Activated naive CD8-positive, alpha-beta T cell treated with anti-CD3 and anti-CD28 coated beads, Interleukin-2, amount 10 ng/mL, durations not matched to agents 7 days and 5 days (primary cell): ENCODE measurements at regions not wholly inside any gene's neighbourhood (a gene's known extent, or its start where the extent isn't known, plus 50 kb on each side); places are given as distances from the start of the nearest gene placed in this dataset.

Source experiments
- ATAC-seq: fragments of 150-1000 bp; cut with Tn5 transposase; one replicate; pipeline ENCODE4 v1.10.0; 2021; ENCODE audit warnings: low read depth, moderate library complexity
- POLR2A ChIA-PET: fragments of 350-600 bp; sonication (Branson Sonifier 250); formaldehyde crosslinking; loops from one replicate; lab custom pipeline; 2021; ENCODE audit warnings: antibody characterized with exemption; lab: Charles Lee
- DNase-seq: peaks from one replicate; pipeline ENCODE4 v3.0.0; 2021
- H3K27ac Mint-ChIP-seq: one replicate; pipeline ENCODE4 v1.8.0; 2022; ENCODE audit warnings: mild to moderate bottlenecking, mixed read lengths
- H3K27me3 Mint-ChIP-seq: one replicate; pipeline ENCODE4 v1.8.0; 2022; ENCODE audit warnings: mild to moderate bottlenecking, moderate library complexity, mixed read lengths
- H3K36me3 Mint-ChIP-seq: one replicate; pipeline ENCODE4 v1.8.0; 2021; ENCODE audit warnings: mild to moderate bottlenecking, mixed read lengths
- H3K4me1 Mint-ChIP-seq: one replicate; pipeline ENCODE4 v1.8.0; 2021; ENCODE audit warnings: mixed read lengths
- H3K4me3 Mint-ChIP-seq: one replicate; pipeline ENCODE4 v1.8.0; 2022; ENCODE audit warnings: mild to moderate bottlenecking, moderate library complexity, mixed read lengths
- H3K9me3 Mint-ChIP-seq: one replicate; pipeline ENCODE4 v1.8.0; 2021; ENCODE audit warnings: mixed read lengths

DNA sequence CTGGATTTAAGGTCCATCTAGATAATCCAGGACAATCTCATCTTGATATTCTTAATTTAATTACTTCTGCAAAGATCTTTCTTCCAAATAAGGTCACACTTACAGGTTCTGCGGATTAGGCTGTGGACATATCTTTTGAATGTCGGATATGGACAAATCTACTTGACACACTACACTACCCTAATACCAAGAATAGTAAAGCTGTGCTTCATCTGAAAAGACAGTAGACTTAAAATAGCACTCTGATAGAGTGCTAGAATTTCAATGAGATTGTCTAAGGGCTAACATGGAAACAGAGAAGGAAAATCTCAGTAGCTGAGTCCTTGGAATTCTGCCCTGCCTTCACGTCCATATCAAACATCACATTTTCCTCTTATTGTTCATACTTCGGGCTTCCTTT lies 1238.0 kb downstream of the EPHA7 start:
- H3K4me1 Mint-ChIP-seq = no peaks in the 10 kb centered on the region
- H3K4me3 Mint-ChIP-seq = no peak overlapping the region
- POLR2A ChIA-PET = no interaction called here
- no peak overlapping the region for H3K27ac Mint-ChIP-seq
- H3K9me3 Mint-ChIP-seq = no peaks in the 10 kb centered on the region
- H3K36me3 Mint-ChIP-seq = no peaks in the 10 kb centered on the region
- H3K27me3 Mint-ChIP-seq = no peaks in the 10 kb centered on the region
- ATAC-seq (no peak), DNase-seq (no peak)

DNA sequence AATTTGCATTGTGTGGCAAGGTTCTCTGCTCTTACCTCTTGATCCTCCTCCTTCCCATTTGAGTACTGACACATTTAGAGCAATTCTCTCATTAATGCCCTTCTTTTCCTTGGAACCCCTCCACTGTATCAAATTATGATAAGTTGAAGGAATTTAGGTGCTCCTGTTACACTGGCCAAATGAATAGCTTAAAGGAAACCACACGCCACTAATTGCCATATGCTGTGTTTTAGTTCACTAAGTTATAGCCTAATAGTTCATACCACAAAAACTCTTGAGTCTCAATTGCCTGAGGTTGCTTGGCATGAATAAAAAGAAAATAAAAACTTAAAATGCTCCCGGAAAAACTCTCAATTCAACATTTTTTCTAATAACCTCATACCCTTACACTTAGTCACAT lies 1239.3 kb downstream of the EPHA7 start:
- Mint-ChIP-seq H3K4me1 (no peaks in the 10 kb centered on the region), H3K27ac (no peak overlapping the region), H3K27me3 (no peaks in the 10 kb centered on the region), H3K4me3 (no peak overlapping the region), H3K36me3 (no peaks in the 10 kb centered on the region), H3K9me3 (no peaks in the 10 kb centered on the region)
- DNase-seq (no peak), ATAC-seq (no peak)
- POLR2A ChIA-PET = no interaction called here

DNA sequence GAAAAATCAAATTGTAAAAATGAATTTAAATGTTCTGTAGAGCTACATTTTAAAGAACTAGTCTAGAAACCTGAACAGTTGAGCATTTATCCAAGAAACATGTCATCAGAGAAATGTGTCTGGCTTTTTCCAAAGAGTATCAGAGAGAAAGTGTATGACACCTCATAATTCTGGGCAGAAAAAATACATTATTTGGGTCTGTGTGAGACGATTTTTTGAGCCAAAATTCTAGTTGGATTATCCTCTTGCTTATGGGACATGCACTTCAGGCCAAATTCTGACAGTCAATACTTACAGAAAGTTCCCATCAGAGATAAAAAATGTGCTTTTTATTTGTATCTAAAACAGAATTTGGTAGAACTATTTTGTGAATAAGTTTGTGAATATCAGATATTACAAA lies 1242.7 kb downstream of the EPHA7 start:
- H3K27ac Mint-ChIP-seq = no peak overlapping the region
- no peak overlapping the region for H3K4me3 Mint-ChIP-seq
- POLR2A ChIA-PET = no interaction called here
- no peaks in the 10 kb centered on the region for H3K36me3 Mint-ChIP-seq
- DNase-seq (no peak), ATAC-seq (no peak)
- H3K9me3 Mint-ChIP-seq = no peaks in the 10 kb centered on the region
- no peaks in the 10 kb centered on the region for H3K27me3 Mint-ChIP-seq
- H3K4me1 Mint-ChIP-seq = no peaks in the 10 kb centered on the region

DNA sequence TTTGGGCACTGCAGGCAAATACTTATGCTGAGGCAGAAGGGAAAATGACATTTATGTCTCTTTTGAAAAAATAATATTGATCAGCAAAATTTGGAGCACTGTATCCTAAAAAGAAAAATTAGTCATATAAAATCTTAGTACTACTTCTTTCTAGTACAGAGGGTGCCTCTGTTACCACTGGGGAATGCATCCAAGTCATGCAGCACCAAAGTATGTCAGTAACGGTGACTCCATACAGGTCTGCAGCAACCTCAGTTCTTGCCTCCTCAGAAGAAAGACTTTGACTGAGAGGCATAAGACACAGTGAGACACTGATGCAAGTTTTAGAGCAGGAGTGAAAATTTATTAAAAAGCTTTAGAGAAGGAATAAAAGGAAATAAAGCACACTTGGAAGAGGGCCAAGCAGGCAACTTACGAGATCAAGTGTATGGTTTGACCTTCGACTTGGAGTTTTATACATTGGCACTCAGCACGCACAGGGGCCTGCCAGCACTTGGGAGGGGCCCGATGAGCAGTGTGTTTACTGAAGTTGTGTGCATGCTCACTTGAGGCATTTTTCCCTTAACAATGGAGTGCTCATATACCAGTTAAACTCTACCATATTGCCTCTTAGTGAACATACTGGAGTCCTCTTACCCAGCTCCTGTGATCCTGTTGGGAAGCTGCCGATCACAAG lies 1244.8 kb downstream of the EPHA7 start:
- H3K4me3 Mint-ChIP-seq = no peak overlapping the region
- no peak overlapping the region for H3K27ac Mint-ChIP-seq
- ATAC-seq (no peak), DNase-seq (no peak)
- POLR2A ChIA-PET = no interaction called here
- H3K36me3 Mint-ChIP-seq = no peaks in the 10 kb centered on the region
- H3K4me1 Mint-ChIP-seq = no peaks in the 10 kb centered on the region
- H3K9me3 Mint-ChIP-seq = peaks cover 2% of the 10 kb centered on the region
- no peaks in the 10 kb centered on the region for H3K27me3 Mint-ChIP-seq

DNA sequence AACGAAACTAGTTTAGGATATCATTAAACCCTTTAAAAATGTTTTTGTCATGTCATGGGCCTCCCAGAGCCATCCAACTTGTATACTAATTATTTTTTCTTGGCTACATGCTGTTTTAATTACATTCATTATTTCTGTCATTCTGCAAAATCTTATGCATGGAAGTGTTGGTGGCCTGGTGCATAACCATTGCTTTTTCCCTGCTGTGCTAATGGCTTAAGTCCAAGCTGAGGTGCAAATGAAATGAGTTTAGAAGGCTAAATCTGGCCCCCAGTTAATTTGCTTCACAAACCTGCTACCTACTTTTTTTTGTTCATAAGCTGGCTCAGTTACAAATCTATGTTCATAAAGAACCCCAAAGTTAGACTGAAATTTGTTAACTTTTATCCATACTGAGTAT lies 1249.9 kb downstream of the EPHA7 start:
- H3K4me3 Mint-ChIP-seq = no peak overlapping the region
- POLR2A ChIA-PET = no interaction called here
- H3K27ac Mint-ChIP-seq = no peak overlapping the region
- H3K9me3 Mint-ChIP-seq = peaks cover 2% of the 10 kb centered on the region
- no peak for ATAC-seq
- no peaks in the 10 kb centered on the region for H3K4me1 Mint-ChIP-seq
- H3K27me3 Mint-ChIP-seq = no peaks in the 10 kb centered on the region
- DNase-seq = no peak
- no peaks in the 10 kb centered on the region for H3K36me3 Mint-ChIP-seq

GRCh38 chr6:92166666-92167065 lies 1252.7 kb downstream of the EPHA7 start:
- no peaks in the 10 kb centered on the region for H3K27me3 Mint-ChIP-seq
- no peak overlapping the region for H3K27ac Mint-ChIP-seq
- no peak overlapping the region for H3K4me3 Mint-ChIP-seq
- peaks cover 2% of the 10 kb centered on the region for H3K9me3 Mint-ChIP-seq
- no peaks in the 10 kb centered on the region for H3K36me3 Mint-ChIP-seq
- DNase-seq (no peak), ATAC-seq (no peak)
- POLR2A ChIA-PET = no interaction called here
- H3K4me1 Mint-ChIP-seq = no peaks in the 10 kb centered on the region

DNA sequence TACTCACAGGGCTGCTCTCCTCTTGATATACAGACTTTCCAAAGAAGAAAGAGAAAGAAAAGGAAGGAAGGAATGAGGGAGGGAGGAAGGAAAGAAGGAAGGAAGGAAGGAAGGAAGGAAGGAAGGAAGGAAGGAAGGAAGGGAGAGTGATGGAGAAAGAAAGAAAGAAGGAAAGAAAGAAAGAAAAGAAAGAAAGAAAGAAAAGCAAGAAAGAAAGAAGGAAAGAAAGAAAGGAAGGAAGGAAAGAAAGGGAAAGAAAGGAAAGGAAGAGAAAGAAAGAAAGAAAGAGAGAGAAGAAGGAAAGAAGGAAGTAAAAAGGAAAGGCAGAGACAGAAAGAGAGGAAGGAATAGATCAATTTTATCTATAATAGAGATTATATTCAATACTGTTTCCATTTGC lies 1257.4 kb downstream of the EPHA7 start:
- no peak overlapping the region for H3K4me3 Mint-ChIP-seq
- ATAC-seq = no peak

DNA sequence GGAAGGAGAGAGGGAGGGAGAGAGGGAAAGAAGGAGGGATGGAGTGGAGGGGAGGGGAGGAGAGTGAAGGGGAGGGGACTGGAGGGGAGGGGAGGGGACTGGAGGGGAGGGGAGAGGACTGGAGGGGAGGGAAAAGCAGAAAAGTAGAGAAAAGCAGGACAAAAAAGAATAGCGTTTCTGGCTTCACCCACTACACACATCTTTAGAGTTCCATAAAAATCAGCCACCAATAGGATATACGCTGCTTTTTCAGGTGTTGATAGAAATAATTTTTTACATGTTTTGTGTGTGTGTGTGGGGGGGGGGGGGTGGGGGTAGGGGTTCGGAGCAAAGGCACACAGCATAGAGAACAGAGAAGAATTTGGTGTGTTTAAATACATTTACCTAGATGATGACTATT lies 1259.1 kb downstream of the EPHA7 start:
- no peak overlapping the region for H3K27ac Mint-ChIP-seq
- H3K27me3 Mint-ChIP-seq = no peaks in the 10 kb centered on the region
- H3K4me3 Mint-ChIP-seq = no peak overlapping the region
- DNase-seq (no peak), ATAC-seq (no peak)
- H3K4me1 Mint-ChIP-seq = no peaks in the 10 kb centered on the region
- POLR2A ChIA-PET = no interaction called here
- H3K36me3 Mint-ChIP-seq = no peaks in the 10 kb centered on the region
- H3K9me3 Mint-ChIP-seq = peaks cover 3% of the 10 kb centered on the region

More for the DNA sequence above, 1257.4 kb downstream of the EPHA7 start:
- H3K27ac Mint-ChIP-seq = no peak overlapping the region
- POLR2A ChIA-PET = no interaction called here
- DNase-seq = no peak
- no peaks in the 10 kb centered on the region for H3K4me1 Mint-ChIP-seq
- H3K27me3 Mint-ChIP-seq = no peaks in the 10 kb centered on the region
- no peaks in the 10 kb centered on the region for H3K36me3 Mint-ChIP-seq
- H3K9me3 Mint-ChIP-seq = peaks cover 3% of the 10 kb centered on the region

DNA sequence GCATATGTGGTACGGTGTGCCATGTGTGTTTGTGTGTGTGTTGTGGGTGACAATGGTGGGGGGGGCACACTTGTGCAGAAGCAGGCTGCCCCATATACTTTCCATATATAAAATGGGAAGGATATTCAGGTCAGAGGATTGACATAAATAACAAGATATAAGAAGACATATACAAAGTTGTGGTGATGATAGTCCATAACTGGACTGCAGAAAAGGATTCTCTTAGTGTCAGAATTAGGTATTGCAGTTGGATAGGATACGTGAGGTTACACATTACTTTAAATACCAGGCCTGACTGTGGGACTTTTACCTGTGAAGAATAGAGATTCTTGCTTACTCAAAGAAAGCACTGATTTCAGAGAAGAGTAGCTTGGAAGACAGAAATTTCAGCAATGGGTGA lies 1260.3 kb downstream of the EPHA7 start:
- no peak for ATAC-seq
- Mint-ChIP-seq H3K27me3 (no peaks in the 10 kb centered on the region), H3K27ac (no peak overlapping the region), H3K4me3 (no peak overlapping the region), H3K4me1 (no peaks in the 10 kb centered on the region), H3K9me3 (peaks cover 3% of the 10 kb centered on the region), H3K36me3 (no peaks in the 10 kb centered on the region)
- no peak for DNase-seq
- POLR2A ChIA-PET = no interaction called here

GRCh38 chr6:92150553-92150952 lies 1268.8 kb downstream of the EPHA7 start:
- no peaks in the 10 kb centered on the region for H3K9me3 Mint-ChIP-seq
- no peaks in the 10 kb centered on the region for H3K4me1 Mint-ChIP-seq
- POLR2A ChIA-PET = no interaction called here
- no peaks in the 10 kb centered on the region for H3K27me3 Mint-ChIP-seq
- DNase-seq = no peak
- no peak overlapping the region for H3K27ac Mint-ChIP-seq
- no peak for ATAC-seq
- no peak overlapping the region for H3K4me3 Mint-ChIP-seq
- no peaks in the 10 kb centered on the region for H3K36me3 Mint-ChIP-seq

DNA sequence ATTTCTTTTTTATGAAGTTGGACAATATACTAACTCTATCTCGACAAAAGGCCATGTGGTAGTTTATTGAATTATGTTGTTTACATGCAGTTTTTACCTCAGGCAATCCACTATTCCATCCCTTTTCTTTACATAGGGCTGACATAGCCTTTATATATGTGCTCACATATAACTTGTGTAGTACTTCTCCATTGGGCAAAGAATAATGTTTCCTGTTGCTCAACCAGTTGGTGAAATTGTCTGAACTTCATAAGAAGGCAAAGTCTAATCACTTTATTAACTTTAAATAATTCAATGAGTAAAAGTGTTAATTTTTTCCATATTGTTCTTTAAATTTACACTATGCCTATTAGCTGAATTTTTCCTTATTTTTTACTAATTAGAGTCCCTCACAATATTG lies 1272.1 kb downstream of the EPHA7 start:
- POLR2A ChIA-PET = no interaction called here
- Mint-ChIP-seq H3K9me3 (no peaks in the 10 kb centered on the region), H3K27me3 (no peaks in the 10 kb centered on the region), H3K36me3 (no peaks in the 10 kb centered on the region), H3K4me3 (no peak overlapping the region), H3K27ac (no peak overlapping the region), H3K4me1 (no peaks in the 10 kb centered on the region)
- DNase-seq = no peak
- ATAC-seq = no peak

DNA sequence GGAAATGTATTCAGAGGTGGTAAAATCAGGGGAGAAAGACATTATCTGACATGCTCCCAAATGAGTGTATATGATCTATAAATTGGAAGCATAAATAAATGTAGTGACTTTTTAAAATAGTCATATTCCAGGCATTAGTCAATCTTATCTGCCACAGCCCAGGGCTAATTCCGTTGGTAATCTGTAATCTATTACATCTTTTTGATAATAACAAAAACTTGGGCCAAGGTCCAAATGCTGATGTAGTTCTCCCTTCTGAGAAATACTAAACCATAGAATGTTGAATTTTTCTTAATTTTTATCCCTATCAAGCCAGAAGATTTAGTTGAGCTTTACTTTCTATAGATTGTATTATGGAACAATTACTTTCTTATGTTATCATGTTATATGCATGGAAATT lies 1279.8 kb downstream of the EPHA7 start:
- H3K4me3 Mint-ChIP-seq = no peak overlapping the region
- H3K27me3 Mint-ChIP-seq = no peaks in the 10 kb centered on the region
- DNase-seq (no peak), ATAC-seq (no peak)
- H3K36me3 Mint-ChIP-seq = no peaks in the 10 kb centered on the region
- no peaks in the 10 kb centered on the region for H3K4me1 Mint-ChIP-seq
- no peak overlapping the region for H3K27ac Mint-ChIP-seq
- POLR2A ChIA-PET = no interaction called here
- no peaks in the 10 kb centered on the region for H3K9me3 Mint-ChIP-seq

DNA sequence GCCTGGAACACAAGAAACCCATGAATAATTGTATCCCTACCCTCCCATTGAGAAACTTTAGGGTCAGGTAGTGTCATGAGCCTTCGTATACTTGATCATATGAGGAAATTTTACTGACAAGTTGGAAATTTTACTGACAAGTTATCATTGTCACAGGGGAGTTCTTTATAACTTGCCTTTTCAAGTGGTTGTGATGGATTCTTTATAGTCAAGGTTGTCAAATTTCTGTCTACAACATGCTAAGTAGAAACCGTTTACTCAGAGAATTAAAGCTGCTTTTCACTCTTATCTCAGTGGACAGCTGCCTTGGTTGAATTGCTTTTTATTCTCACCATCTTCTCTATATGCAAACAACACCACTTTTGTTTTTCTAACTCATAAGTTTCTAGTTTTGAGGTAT lies 1286.4 kb downstream of the EPHA7 start:
- H3K9me3 Mint-ChIP-seq = peaks cover 3% of the 10 kb centered on the region
- H3K27me3 Mint-ChIP-seq = no peaks in the 10 kb centered on the region
- H3K4me3 Mint-ChIP-seq = no peak overlapping the region
- POLR2A ChIA-PET = no interaction called here
- DNase-seq (no peak), ATAC-seq (no peak)
- H3K27ac Mint-ChIP-seq = no peak overlapping the region
- H3K4me1 Mint-ChIP-seq = no peaks in the 10 kb centered on the region
- no peaks in the 10 kb centered on the region for H3K36me3 Mint-ChIP-seq

GRCh38 chr6:92132457-92132856 lies 1286.9 kb downstream of the EPHA7 start:
- Mint-ChIP-seq H3K27me3 (no peaks in the 10 kb centered on the region), H3K9me3 (peaks cover 3% of the 10 kb centered on the region), H3K27ac (no peak overlapping the region), H3K36me3 (no peaks in the 10 kb centered on the region), H3K4me1 (no peaks in the 10 kb centered on the region), H3K4me3 (no peak overlapping the region)
- no peak for DNase-seq
- POLR2A ChIA-PET = no interaction called here
- ATAC-seq = no peak

DNA sequence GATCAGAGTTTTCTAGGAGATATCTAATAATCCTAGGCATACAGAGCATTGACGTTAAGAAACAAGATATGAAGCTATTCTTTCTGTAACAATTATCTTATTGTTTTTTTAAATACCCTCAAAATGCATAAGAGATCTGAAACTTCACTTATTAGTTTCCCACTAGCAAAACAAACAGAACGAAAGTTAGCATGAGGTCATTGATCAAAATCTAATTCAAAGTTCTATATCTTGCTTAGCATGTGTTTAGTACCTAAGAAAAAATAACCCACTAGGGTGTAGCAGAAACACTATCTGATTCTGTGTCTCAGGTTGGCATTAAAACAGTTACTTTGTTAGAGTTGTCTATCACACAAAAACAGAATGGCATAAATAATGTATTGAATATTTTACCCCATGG lies 1288.4 kb downstream of the EPHA7 start:
- Mint-ChIP-seq H3K27ac (no peak overlapping the region), H3K27me3 (no peaks in the 10 kb centered on the region), H3K4me3 (no peak overlapping the region), H3K9me3 (peaks cover 5% of the 10 kb centered on the region), H3K36me3 (no peaks in the 10 kb centered on the region), H3K4me1 (no peaks in the 10 kb centered on the region)
- POLR2A ChIA-PET = no interaction called here
- no peak for ATAC-seq
- no peak for DNase-seq
